ENCODE measurements at regions not wholly inside any gene's neighbourhood (a gene's known extent, or its start where the extent isn't known, plus 50 kb on each side); places are given as distances from the start of the nearest gene placed in this dataset.

GRCh38 chr13:105153611-105154010 lies 1381.9 kb downstream of the EFNB2 start:
- no peak for TF ChIP-seq CTCF (IDR thresholded peaks at IDR 0.05; ENCODE audit: borderline replicate concordance, control extremely low read depth, extremely low read depth, insufficient read depth, missing control alignments)
- no peak for DNase-seq (ENCODE audit: low spot score)
- in situ Hi-C loops (cut with MboI; ENCODE audit: low sequenced_read_pairs, unreplicated experiment), result no loop called here

GRCh38 chr13:105151639-105152038 lies 1383.8 kb downstream of the EFNB2 start:
- TF ChIP-seq CTCF (IDR thresholded peaks at IDR 0.05; ENCODE audit: borderline replicate concordance, control extremely low read depth, extremely low read depth, insufficient read depth, missing control alignments), result no peak

GRCh38 chr13:105147461-105147860 lies 1388.0 kb downstream of the EFNB2 start:
- DNase-seq (ENCODE audit: low spot score), result no peak
- in situ Hi-C loops (cut with MboI; ENCODE audit: low sequenced_read_pairs, unreplicated experiment), result no loop called here
- TF ChIP-seq CTCF (IDR thresholded peaks at IDR 0.05; ENCODE audit: borderline replicate concordance, control extremely low read depth, extremely low read depth, insufficient read depth, missing control alignments), result no peak

More at GRCh38 chr13:105151639-105152038, 1383.8 kb downstream of the EFNB2 start:
- in situ Hi-C loops (cut with MboI; ENCODE audit: low sequenced_read_pairs, unreplicated experiment), result no loop called here
- no peak for DNase-seq (ENCODE audit: low spot score)

- TF ChIP-seq CTCF (IDR thresholded peaks at IDR 0.05; ENCODE audit: borderline replicate concordance, control extremely low read depth, extremely low read depth, insufficient read depth, missing control alignments), result no peak
- in situ Hi-C loops (cut with MboI; ENCODE audit: low sequenced_read_pairs, unreplicated experiment), result no loop called here
- no peak for DNase-seq (ENCODE audit: low spot score)
These were observed 1390.5 kb downstream of the EFNB2 start for GRCh38 chr13:105144936-105145335.

- no peak for DNase-seq (ENCODE audit: low spot score)
- in situ Hi-C loops (cut with MboI; ENCODE audit: low sequenced_read_pairs, unreplicated experiment), result no loop called here
These were observed 1391.4 kb downstream of the EFNB2 start for GRCh38 chr13:105144020-105144419.

GRCh38 chr13:105142556-105142955 lies 1392.9 kb downstream of the EFNB2 start:
- in situ Hi-C loops (cut with MboI; ENCODE audit: low sequenced_read_pairs, unreplicated experiment), result no loop called here
- no peak for DNase-seq (ENCODE audit: low spot score)
- TF ChIP-seq CTCF (IDR thresholded peaks at IDR 0.05; ENCODE audit: borderline replicate concordance, control extremely low read depth, extremely low read depth, insufficient read depth, missing control alignments), result no peak

More at GRCh38 chr13:105144020-105144419, 1391.4 kb downstream of the EFNB2 start:
- no peak for TF ChIP-seq CTCF (IDR thresholded peaks at IDR 0.05; ENCODE audit: borderline replicate concordance, control extremely low read depth, extremely low read depth, insufficient read depth, missing control alignments)

Measured in GM13976 (cell line).